IPS DF 6.9 (cell line): ENCODE measurements at regions not wholly inside any gene's neighbourhood (a gene's known extent, or its start where the extent isn't known, plus 50 kb on each side); places are given as distances from the start of the nearest gene placed in this dataset.

Experiments
- DNase-seq: peaks from one replicate; pipeline ENCODE4 v3.0.0-alpha.2; 2013; ENCODE audit warnings: low read depth, low spot score
- H3K27ac ChIP-seq: one replicate; pipeline ENCODE4 v1.5.1; 2013; ENCODE audit warnings: low read length, control low read depth
- H3K27me3 ChIP-seq: 2 replicates; pipeline ENCODE4 v1.6.1; 2013; ENCODE audit warnings: mild to moderate bottlenecking, low read length; ENCODE audit not compliant: control insufficient read depth, insufficient read depth
- H3K36me3 ChIP-seq: 2 replicates; pipeline ENCODE4 v1.6.1; 2013; ENCODE audit warnings: low read length; ENCODE audit not compliant: control insufficient read depth, insufficient read depth
- H3K4me1 ChIP-seq: 2 replicates; pipeline ENCODE4 v1.6.1; 2013; ENCODE audit warnings: low read length; ENCODE audit not compliant: control insufficient read depth, insufficient read depth
- H3K4me3 ChIP-seq: 2 replicates; pipeline ENCODE4 v1.5.1; 2013; ENCODE audit warnings: mild to moderate bottlenecking, low read length
- H3K9me3 ChIP-seq: 2 replicates; pipeline ENCODE4 v1.6.1; 2013; ENCODE audit warnings: low read length, inconsistent platforms; ENCODE audit not compliant: control insufficient read depth, insufficient read depth
- WGBS: extraction: QIAGEN DNeasy Blood & Tissue Kit; methylation state at CpG from one replicate; pipeline ENCODE4 v1.1.7; 2013; ENCODE audit warnings: mixed read lengths, missing lambda C conversion rate; ENCODE audit not compliant: insufficient read length, insufficient coverage; 5-methylcytosine and 5-hydroxymethylcytosine counted together

DNA sequence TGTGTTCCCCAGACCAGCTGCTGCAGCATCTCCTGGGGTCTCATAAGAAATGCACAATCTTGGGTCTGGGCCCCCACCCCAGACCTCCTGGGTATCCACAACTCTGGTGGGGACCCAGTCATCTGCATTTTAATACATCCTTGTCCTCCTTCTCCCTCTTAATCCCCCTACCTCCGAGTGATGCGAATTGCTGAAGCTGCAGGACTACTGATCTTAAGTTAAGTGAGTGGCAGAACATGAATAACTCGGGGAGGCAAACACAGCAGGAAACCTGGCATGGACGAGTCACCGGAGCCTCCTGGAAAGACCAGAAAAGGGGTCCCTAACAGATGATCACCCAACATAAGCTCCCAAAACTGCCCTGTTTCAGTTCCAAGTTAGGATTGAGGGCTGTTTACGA, 283.2 kb upstream of the MGAT5 start:
- Histone ChIP-seq H3K27me3 (no peaks in the 10 kb centered on the region; the same call in 1 of the 2 replicates), H3K4me3 (no peak overlapping the region), H3K4me1 (no peaks in the 10 kb centered on the region), H3K27ac (no peak overlapping the region), H3K36me3 (peaks cover 3% of the 10 kb centered on the region; the same call in 1 of the 2 replicates), H3K9me3 (no peaks in the 10 kb centered on the region)
- no CpG with 5 or more reads among the region's 6 CpGs for WGBS
- no peak for DNase-seq

DNA sequence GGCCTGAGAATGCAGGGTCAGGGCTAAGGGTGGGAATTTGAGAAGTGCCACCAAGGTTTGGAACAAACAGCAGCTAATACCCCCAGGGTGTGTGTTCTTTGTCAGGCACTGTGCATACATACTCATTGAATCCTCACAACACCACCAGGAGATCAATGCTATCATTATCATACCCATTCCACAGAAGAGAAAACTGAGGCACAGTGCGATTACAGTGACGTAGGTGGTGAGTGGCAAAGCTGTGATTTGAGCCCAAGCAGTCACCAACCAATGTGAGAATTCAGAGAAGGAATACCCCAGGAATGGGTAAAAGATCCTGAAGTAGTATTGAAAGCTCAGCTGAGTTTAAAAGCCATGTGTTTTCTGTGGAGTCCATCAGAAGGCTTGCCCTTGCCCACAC, 281.6 kb upstream of the MGAT5 start:
- no peak overlapping the region for H3K27ac ChIP-seq
- WGBS, result no CpG with 5 or more reads among the region's 2 CpGs
- no peak for DNase-seq
- H3K4me1 ChIP-seq, result no peaks in the 10 kb centered on the region
- peaks cover 3% of the 10 kb centered on the region; the same call in 1 of the 2 replicates for H3K36me3 ChIP-seq
- H3K9me3 ChIP-seq, result no peaks in the 10 kb centered on the region
- H3K27me3 ChIP-seq, result no peaks in the 10 kb centered on the region; the same call in 1 of the 2 replicates
- no peak overlapping the region for H3K4me3 ChIP-seq

- Histone ChIP-seq H3K27me3 (no peaks in the 10 kb centered on the region; the same call in 1 of the 2 replicates), H3K27ac (no peak overlapping the region), H3K4me3 (no peak overlapping the region), H3K4me1 (no peaks in the 10 kb centered on the region), H3K36me3 (peaks cover 3% of the 10 kb centered on the region; the same call in 1 of the 2 replicates), H3K9me3 (no peaks in the 10 kb centered on the region)
- WGBS, result no CpG with 5 or more reads among the region's 8 CpGs
- no peak for DNase-seq
Observed at GRCh38 chr2:133972786-133973185, 281.1 kb upstream of the MGAT5 start.

GRCh38 chr2:133974353-133974752, 279.5 kb upstream of the MGAT5 start:
- Histone ChIP-seq H3K4me1 (no peaks in the 10 kb centered on the region), H3K27me3 (no peaks in the 10 kb centered on the region; the same call in 1 of the 2 replicates), H3K9me3 (peaks cover 2% of the 10 kb centered on the region; the same call in 1 of the 2 replicates), H3K27ac (no peak overlapping the region), H3K4me3 (no peak overlapping the region), H3K36me3 (peaks cover 3% of the 10 kb centered on the region; the same call in 1 of the 2 replicates)
- no peak for DNase-seq
- no CpG with 5 or more reads among the region's 1 CpG for WGBS

GRCh38 chr2:133975135-133975534, 278.7 kb upstream of the MGAT5 start:
- H3K4me3 ChIP-seq, result no peak overlapping the region
- no peak for DNase-seq
- no peaks in the 10 kb centered on the region; the same call in 1 of the 2 replicates for H3K27me3 ChIP-seq
- peaks cover 2% of the 10 kb centered on the region; the same call in 1 of the 2 replicates for H3K9me3 ChIP-seq
- no peaks in the 10 kb centered on the region for H3K4me1 ChIP-seq
- no CpG with 5 or more reads among the region's 1 CpG for WGBS
- no peak overlapping the region for H3K27ac ChIP-seq
- peaks cover 3% of the 10 kb centered on the region; the same call in 1 of the 2 replicates for H3K36me3 ChIP-seq

DNA sequence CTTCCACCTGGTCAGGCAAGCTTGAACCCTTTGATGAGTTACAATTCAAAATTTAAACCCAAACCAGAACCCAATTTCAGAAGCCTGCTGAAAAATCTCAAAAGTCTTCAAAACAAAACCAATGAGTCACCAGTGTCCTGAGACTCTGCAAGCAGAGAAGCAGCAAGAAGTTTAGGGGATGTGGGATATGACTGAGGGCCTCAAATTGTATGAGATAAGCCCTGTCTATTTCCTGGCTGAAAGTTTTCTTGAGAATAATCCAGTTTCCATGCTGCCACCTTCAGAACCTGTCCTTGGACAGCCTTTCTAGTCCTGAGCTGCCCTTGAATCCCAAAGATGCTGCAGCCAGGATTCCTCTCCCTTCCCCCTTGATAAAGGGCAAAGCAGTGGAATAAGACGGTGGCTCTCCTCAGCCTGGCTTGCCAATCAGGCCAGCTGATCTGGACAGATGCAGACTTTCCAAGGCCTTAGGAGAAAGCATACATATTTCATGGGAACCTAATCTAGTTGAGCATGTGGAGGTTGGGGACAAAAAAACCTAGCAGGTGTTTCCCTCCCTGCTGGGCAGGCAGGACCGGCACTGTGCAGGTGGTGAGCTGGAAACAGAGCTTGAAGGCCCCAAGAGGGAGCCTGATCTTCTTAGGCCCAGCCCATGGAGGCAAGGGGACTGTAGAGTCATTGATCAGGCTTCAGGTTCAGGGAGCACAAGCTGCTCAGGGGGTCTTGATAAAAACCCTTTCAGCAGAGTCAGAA, 278.0 kb upstream of the MGAT5 start:
- peaks cover 3% of the 10 kb centered on the region; the same call in 1 of the 2 replicates for H3K36me3 ChIP-seq
- WGBS, result no CpG with 5 or more reads among the region's 2 CpGs
- no peaks in the 10 kb centered on the region for H3K4me1 ChIP-seq
- H3K9me3 ChIP-seq, result peaks cover 2% of the 10 kb centered on the region; the same call in 1 of the 2 replicates
- no peak overlapping the region for H3K4me3 ChIP-seq
- H3K27ac ChIP-seq, result no peak overlapping the region
- DNase-seq, result no peak
- no peaks in the 10 kb centered on the region; the same call in 1 of the 2 replicates for H3K27me3 ChIP-seq

DNA sequence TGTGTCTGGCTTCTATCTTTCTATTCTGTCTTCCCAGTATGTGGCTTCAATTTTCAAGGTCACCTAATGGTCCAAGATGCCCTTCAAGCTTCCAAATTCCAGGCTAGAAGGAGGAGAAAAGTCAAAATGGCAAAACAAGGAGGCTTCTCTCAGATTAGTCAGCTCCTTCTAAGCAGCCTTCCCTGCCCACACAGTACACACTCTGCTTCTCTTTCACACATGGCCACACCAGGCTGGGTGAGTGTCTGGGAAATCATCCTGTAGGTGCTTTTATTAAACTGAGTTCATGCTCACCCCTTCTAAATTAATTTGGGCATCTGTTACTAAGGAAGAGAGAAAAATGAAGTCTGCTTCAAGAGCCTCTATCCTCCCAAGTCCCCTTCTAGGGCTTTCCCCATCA, 277.2 kb upstream of the MGAT5 start:
- H3K27ac ChIP-seq, result no peak overlapping the region

DNA sequence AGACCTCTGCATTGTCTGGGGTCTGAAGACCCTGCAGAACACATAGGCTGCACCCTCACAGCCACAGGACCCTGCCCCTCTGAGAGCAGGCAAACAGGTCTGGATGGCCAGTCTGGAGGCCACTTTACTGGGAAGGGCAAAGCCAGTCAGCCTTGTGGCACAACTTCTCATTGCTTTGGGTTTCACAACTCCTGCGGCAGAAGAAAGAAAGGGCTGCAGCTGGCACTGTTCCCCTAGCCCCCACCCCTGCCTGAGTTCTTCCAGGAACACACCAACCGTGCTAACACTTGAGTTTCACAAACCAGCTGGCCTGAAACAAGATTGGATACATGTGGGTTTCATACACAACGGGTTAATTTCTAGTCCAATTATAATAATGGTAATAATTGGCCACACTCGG, 276.5 kb upstream of the MGAT5 start:
- Histone ChIP-seq H3K4me1 (no peaks in the 10 kb centered on the region), H3K27me3 (no peaks in the 10 kb centered on the region; the same call in 1 of the 2 replicates)
- WGBS, result no CpG with 5 or more reads among the region's 4 CpGs

More for the DNA sequence above, 277.2 kb upstream of the MGAT5 start:
- H3K4me1 ChIP-seq, result no peaks in the 10 kb centered on the region
- peaks cover 2% of the 10 kb centered on the region; the same call in 1 of the 2 replicates for H3K9me3 ChIP-seq
- peaks cover 3% of the 10 kb centered on the region; the same call in 1 of the 2 replicates for H3K36me3 ChIP-seq
- H3K4me3 ChIP-seq, result no peak overlapping the region
- no peak for DNase-seq
- no peaks in the 10 kb centered on the region; the same call in 1 of the 2 replicates for H3K27me3 ChIP-seq

DNA sequence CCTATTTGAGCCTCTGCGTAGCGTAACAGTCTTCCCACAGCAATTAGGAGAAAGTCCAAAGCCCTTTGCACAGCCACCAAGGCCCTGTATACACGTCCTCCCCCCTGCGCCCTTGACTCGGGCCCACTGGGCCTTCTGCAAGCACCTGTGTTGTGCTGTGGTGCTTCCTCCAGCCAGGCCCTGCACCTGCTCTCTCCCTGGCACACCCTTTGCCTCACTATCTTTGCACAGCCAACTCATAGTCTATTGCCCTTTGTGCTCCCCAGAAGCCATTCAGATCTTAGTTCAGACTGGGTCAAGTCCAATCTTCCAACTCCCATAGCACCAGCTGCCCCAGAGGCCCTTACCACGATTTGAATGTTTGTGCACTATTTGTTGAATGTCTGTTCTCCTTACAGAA, 271.6 kb upstream of the MGAT5 start:
- DNase-seq, result no peak
- H3K9me3 ChIP-seq, result peaks cover 2% of the 10 kb centered on the region; the same call in 1 of the 2 replicates

More for the DNA sequence above, 276.5 kb upstream of the MGAT5 start:
- H3K9me3 ChIP-seq, result peaks cover 2% of the 10 kb centered on the region; the same call in 1 of the 2 replicates
- peaks cover 3% of the 10 kb centered on the region; the same call in 1 of the 2 replicates for H3K36me3 ChIP-seq
- H3K27ac ChIP-seq, result no peak overlapping the region
- no peak overlapping the region for H3K4me3 ChIP-seq
- no peak for DNase-seq

DNA sequence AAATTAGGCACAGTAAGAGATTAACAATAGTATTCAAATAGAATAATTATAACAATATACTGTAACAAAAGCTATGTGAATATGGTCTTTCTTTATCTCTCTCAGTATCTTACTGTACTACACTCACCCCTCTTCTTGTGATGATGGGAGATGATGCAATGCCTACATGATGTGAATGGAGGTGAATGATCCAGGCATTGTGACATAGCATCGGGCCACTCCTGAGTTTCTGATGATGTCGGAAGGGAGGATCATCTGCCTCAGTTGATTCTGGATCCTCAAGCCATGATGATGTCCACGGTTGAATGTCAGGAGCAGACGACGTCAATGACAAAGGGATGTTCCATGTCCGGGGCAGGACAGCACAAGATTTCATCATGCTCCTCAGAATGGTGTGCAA, 268.3 kb upstream of the MGAT5 start:
- H3K4me3 ChIP-seq, result no peak overlapping the region
- H3K27ac ChIP-seq, result no peak overlapping the region
- no peaks in the 10 kb centered on the region for H3K9me3 ChIP-seq
- no peak for DNase-seq
- H3K27me3 ChIP-seq, result no peaks in the 10 kb centered on the region
- WGBS, result no CpG with 5 or more reads among the region's 6 CpGs
- H3K36me3 ChIP-seq, result no peaks in the 10 kb centered on the region
- no peaks in the 10 kb centered on the region for H3K4me1 ChIP-seq

More for the DNA sequence above, 271.6 kb upstream of the MGAT5 start:
- Histone ChIP-seq H3K4me3 (no peak overlapping the region), H3K27me3 (no peaks in the 10 kb centered on the region), H3K4me1 (no peaks in the 10 kb centered on the region), H3K27ac (no peak overlapping the region), H3K36me3 (no peaks in the 10 kb centered on the region)
- WGBS, result no CpG with 5 or more reads among the region's 6 CpGs
